Parathyroid adenoma (tissue), 2 donors: ENCODE measurements at regions not wholly inside any gene's neighbourhood (a gene's known extent, or its start where the extent isn't known, plus 50 kb on each side); places are given as distances from the start of the nearest gene placed in this dataset.

Source experiments
- H2AFZ ChIP-seq: fragments of 300-600 bp; sonication (generic); one replicate; pipeline ENCODE4 v1.7.0; 2017; ENCODE audit warnings: antibody characterized with exemption, mild to moderate bottlenecking
- H3K27ac ChIP-seq: fragments of 300-600 bp; sonication (generic); one replicate; pipeline ENCODE4 v1.7.0; 2017
- H3K27me3 ChIP-seq: fragments of 300-600 bp; sonication (generic); one replicate; pipeline ENCODE4 v1.7.0; 2017; ENCODE audit warnings: low read length; ENCODE audit not compliant: control insufficient read depth, insufficient read depth
- H3K36me3 ChIP-seq: fragments of 300-600 bp; sonication (generic); one replicate; pipeline ENCODE4 v1.7.0; 2017; ENCODE audit warnings: low read length; ENCODE audit not compliant: control insufficient read depth, insufficient read depth
- H3K4me1 ChIP-seq: fragments of 300-600 bp; sonication (generic); one replicate; pipeline ENCODE4 v1.7.0; 2017; ENCODE audit warnings: control low read depth
- H3K4me2 ChIP-seq: fragments of 300-600 bp; sonication (generic); one replicate; pipeline ENCODE4 v1.7.0; 2017; ENCODE audit warnings: low read length
- H3K4me3 ChIP-seq: fragments of 300-600 bp; sonication (generic); one replicate; pipeline ENCODE4 v1.7.0; 2017; ENCODE audit warnings: low read depth, low read length
- H3K79me2 ChIP-seq: fragments of 300-600 bp; sonication (generic); one replicate; pipeline ENCODE4 v1.7.0; 2017; ENCODE audit warnings: control low read depth
- H3K9ac ChIP-seq: fragments of 300-600 bp; sonication (generic); one replicate; pipeline ENCODE4 v1.7.0; 2017; ENCODE audit warnings: mild to moderate bottlenecking
- H3K9me3 ChIP-seq: fragments of 300-600 bp; sonication (generic); one replicate; pipeline ENCODE4 v1.7.0; 2017; ENCODE audit warnings: low read length; ENCODE audit not compliant: control insufficient read depth
- CTCF ChIP-seq: fragments of 300-600 bp; sonication (generic); IDR thresholded peaks from one replicate; pipeline ENCODE4 v1.7.0; 2017; ENCODE audit warnings: antibody characterized with exemption, mild to moderate bottlenecking
- donor health status: primary hyperparathyroidism.

GRCh38 chr1:69425871-69426270, 141.9 kb upstream of the LRRC7 start:
- Histone ChIP-seq H3K4me1 (no peaks in the 10 kb centered on the region), H3K27me3 (no peaks in the 10 kb centered on the region), H3K27ac (no peak overlapping the region), H3K36me3 (no peaks in the 10 kb centered on the region), H3K9me3 (no peaks in the 10 kb centered on the region), H3K9ac (no peak overlapping the region), H3K4me2 (no peak overlapping the region), H2AFZ (no peak overlapping the region), H3K79me2 (no peaks in the 10 kb centered on the region), H3K4me3 (no peak overlapping the region)
- no peak for TF ChIP-seq CTCF

GRCh38 chr1:69426401-69426800, 141.3 kb upstream of the LRRC7 start:
- Histone ChIP-seq H3K4me3 (no peak overlapping the region), H3K27ac (no peak overlapping the region), H3K36me3 (no peaks in the 10 kb centered on the region), H3K4me1 (no peaks in the 10 kb centered on the region), H3K9ac (no peak overlapping the region), H3K9me3 (no peaks in the 10 kb centered on the region), H2AFZ (no peak overlapping the region), H3K27me3 (no peaks in the 10 kb centered on the region), H3K4me2 (no peak overlapping the region), H3K79me2 (no peaks in the 10 kb centered on the region)
- no peak for TF ChIP-seq CTCF

GRCh38 chr1:69433073-69433472, 134.6 kb upstream of the LRRC7 start:
- Histone ChIP-seq H3K4me3 (no peak overlapping the region), H3K4me2 (no peak overlapping the region), H2AFZ (no peak overlapping the region), H3K9ac (no peak overlapping the region), H3K27ac (no peak overlapping the region), H3K36me3 (no peaks in the 10 kb centered on the region), H3K9me3 (no peaks in the 10 kb centered on the region), H3K27me3 (no peaks in the 10 kb centered on the region), H3K79me2 (no peaks in the 10 kb centered on the region), H3K4me1 (no peaks in the 10 kb centered on the region)
- TF ChIP-seq CTCF = no peak

- Histone ChIP-seq H3K4me3 (no peak overlapping the region), H3K27me3 (no peaks in the 10 kb centered on the region), H3K79me2 (no peaks in the 10 kb centered on the region), H2AFZ (no peak overlapping the region), H3K9me3 (no peaks in the 10 kb centered on the region), H3K9ac (no peak overlapping the region), H3K4me2 (no peak overlapping the region), H3K27ac (no peak overlapping the region), H3K4me1 (no peaks in the 10 kb centered on the region), H3K36me3 (no peaks in the 10 kb centered on the region)
- TF ChIP-seq CTCF = no peak
These were observed 131.6 kb upstream of the LRRC7 start for GRCh38 chr1:69436151-69436550.

GRCh38 chr1:69438056-69438795, 129.5 kb upstream of the LRRC7 start:
- Histone ChIP-seq H3K36me3 (no peaks in the 10 kb centered on the region), H3K4me3 (no peak overlapping the region), H3K27ac (no peak overlapping the region), H3K4me2 (no peak overlapping the region), H3K4me1 (no peaks in the 10 kb centered on the region), H2AFZ (no peak overlapping the region), H3K27me3 (no peaks in the 10 kb centered on the region), H3K79me2 (no peaks in the 10 kb centered on the region), H3K9me3 (no peaks in the 10 kb centered on the region), H3K9ac (no peak overlapping the region)
- TF ChIP-seq CTCF = no peak
